ENCODE measurements at regions not wholly inside any gene's neighbourhood (a gene's known extent, or its start where the extent isn't known, plus 50 kb on each side); places are given as distances from the start of the nearest gene placed in this dataset.

- TF ChIP-seq MYC (IDR thresholded peaks at IDR 0.05; ENCODE audit: low read depth, low read length) (no peak), POLR2A (IDR thresholded peaks at IDR 0.05; ENCODE audit: extremely low read depth, insufficient read length) (no peak), CTCF (IDR thresholded peaks at IDR 0.05; ENCODE audit: low read depth, low read length) (no peak)
Observed at GRCh38 chr13:105074755-105075154, 1460.7 kb downstream of the EFNB2 start.

All from NB4 (cell line).